GM12875 (cell line): ENCODE measurements at regions not wholly inside any gene's neighbourhood (a gene's known extent, or its start where the extent isn't known, plus 50 kb on each side); places are given as distances from the start of the nearest gene placed in this dataset.

Experiments used
- H3K4me3 ChIP-seq: one replicate; pipeline ENCODE4 v1.5.1; 2011; ENCODE audit warnings: low read depth, low read length, control low read depth
- TF ChIP-seq, protein P1 (sequence below): IDR thresholded peaks from 2 replicates; pipeline ENCODE4 v1.5.1; 2011; ENCODE audit warnings: low read depth, mild to moderate bottlenecking, control low read depth, inconsistent platforms, low read length, moderate library complexity, borderline replicate concordance; ENCODE audit not compliant: insufficient read depth

DNA sequence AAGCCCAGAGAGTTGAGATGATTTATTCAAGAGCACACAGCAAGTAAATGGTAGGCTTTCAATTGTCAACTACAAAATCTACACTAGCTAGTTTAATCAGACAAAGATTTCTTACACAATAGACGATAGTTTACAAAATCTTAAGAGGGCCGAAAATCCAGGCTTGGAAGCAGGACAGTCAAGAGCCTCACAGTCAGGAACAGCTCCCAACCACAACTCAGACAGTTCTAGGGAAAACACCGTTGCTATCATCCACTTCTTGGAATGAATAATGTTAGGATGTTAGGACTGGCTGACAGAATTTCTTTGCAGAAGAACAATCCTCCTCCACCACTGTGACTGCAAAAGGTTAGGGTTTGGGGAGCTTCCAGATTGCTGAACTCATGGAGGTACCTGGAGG lies 290.8 kb upstream of the ZPLD1 start:
- TF ChIP-seq, protein P1, sequence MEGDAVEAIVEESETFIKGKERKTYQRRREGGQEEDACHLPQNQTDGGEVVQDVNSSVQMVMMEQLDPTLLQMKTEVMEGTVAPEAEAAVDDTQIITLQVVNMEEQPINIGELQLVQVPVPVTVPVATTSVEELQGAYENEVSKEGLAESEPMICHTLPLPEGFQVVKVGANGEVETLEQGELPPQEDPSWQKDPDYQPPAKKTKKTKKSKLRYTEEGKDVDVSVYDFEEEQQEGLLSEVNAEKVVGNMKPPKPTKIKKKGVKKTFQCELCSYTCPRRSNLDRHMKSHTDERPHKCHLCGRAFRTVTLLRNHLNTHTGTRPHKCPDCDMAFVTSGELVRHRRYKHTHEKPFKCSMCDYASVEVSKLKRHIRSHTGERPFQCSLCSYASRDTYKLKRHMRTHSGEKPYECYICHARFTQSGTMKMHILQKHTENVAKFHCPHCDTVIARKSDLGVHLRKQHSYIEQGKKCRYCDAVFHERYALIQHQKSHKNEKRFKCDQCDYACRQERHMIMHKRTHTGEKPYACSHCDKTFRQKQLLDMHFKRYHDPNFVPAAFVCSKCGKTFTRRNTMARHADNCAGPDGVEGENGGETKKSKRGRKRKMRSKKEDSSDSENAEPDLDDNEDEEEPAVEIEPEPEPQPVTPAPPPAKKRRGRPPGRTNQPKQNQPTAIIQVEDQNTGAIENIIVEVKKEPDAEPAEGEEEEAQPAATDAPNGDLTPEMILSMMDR = no peak
- H3K4me3 ChIP-seq = no peak overlapping the region

DNA sequence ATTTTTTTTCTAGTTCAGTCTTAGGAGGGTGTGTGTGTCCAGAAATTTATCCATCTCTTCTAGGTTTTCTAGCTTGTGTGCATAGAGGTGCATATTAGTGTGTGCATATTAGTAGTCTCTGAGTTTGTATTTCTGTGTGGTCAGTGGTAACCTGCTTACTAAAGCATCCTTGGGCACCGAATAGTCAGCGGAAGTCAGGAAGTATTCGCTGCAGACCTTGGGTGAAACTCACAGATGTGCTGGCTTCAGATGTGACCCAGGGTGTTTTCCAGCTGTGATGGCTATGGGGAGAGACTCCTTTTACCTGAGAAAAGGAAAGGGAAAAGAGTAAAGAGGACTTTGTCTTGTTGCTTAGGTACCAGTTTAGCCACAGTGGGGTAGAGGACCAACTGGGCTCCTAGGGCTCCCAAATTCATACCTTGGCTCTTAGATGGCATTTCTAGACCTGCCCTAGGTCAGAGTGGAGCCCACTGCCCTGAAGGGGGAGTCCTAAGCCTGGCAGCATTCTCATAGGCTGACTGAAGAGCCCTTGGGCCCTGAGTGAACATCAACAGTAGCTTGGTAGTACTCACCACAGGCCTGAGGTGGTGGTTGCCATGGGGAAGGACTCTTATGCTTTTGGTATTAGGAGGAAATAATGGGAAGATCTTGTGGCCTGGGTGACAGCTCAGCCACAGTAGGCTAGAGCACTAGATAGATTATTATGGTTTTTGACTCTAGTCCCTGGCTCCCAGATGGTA lies 286.0 kb upstream of the ZPLD1 start:
- TF ChIP-seq, protein P1 = no peak

DNA sequence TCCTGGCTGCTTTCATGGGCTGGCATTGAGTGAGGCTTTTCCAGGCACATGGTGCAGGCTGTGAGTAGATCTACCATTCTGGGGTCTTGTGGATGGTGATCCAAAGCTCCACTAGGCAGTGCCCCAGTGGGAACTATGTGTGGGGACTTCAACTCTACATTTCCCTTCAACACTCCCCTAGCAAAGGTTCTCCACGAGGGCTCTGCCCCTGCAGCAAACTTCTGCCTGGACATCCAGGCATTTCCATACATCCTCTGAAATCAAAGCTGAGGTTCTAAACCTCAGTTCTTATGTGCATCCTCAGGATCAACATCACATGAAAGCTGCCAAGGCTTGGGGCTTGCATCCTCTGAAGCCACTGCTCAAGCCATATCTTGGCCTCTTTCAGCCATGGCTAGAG lies 282.9 kb upstream of the ZPLD1 start:
- TF ChIP-seq, protein P1 = no peak
- H3K4me3 ChIP-seq = no peak overlapping the region

More for the DNA sequence above, 286.0 kb upstream of the ZPLD1 start:
- no peak overlapping the region for H3K4me3 ChIP-seq

DNA sequence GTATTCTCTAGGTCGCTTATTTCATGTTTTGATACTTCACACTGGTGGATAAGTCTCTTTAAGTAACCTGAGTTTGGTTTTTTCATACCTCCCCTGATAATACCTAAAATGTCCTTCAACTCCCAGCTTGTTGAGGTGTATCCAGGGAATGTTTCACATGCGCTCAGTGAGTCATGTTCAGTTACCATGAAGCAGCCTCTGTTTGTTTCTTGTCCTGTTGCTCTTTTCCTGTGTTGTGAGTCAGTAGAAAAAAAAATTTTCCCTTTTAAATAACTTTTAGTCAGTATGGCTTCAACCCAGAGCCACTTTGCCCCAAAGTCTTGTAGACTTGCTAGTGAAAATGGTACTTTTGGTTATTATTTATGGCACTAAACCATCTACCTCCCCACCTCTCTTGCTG lies 278.4 kb upstream of the ZPLD1 start:
- TF ChIP-seq, protein P1 = no peak
- no peak overlapping the region for H3K4me3 ChIP-seq

DNA sequence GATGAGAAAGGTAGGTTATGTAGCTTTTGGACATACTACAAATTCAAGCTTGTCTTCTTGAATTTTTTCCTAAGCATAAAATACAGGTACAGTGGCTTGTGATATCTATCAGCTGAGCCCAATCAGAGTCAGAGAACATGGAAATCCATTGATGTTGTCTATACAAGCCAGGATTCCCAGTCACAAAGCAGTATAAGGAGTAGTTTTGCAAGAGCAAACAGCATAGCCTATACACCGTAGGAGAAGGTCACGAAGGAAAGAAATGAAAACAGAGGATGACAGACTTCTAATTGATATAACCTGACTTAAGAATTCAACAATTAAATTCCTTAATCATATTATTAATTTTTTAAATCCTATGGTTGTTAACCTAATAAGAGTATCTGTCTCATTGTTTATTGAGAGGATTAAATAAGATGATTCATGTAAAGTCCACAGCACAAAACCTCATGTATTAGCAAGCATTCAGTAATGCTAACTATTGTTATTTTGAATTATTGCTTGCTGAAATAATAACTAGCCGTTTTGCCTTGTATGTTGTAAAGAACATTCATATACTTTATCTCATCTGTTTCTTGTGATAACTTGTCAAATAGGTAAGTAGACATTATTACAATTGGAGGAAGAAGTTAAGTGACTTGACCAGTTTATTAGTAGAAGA lies 276.6 kb upstream of the ZPLD1 start:
- TF ChIP-seq, protein P1 = no peak
- H3K4me3 ChIP-seq = no peak overlapping the region

DNA sequence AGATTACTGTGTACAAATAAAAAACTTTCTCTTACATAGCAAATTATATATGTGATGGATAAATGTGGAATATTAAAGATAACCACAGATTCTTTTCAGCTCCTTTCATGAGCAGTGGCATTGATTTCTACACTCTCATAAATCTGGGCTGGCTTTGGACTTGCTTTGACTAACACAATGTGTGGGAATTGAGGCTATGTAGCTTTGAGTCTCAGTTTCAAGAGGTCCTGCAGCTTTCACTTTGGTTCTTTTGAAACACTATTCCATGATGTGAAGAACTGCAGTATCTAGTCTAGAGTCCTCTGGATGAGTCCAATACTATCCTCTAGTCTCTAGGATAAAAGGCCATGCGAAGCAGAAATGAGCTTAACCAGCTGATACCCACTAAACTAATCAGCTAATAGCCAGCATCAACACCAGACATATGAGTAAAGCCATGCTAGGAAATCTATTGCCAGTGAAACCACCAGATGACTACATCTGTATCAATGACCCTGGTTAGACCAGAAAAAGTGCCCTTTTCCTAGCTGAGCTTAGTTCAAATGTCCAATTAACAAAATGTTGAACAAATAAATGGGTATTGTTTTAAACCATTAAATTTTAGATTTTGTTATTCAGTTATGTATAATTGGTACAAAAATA lies 274.9 kb upstream of the ZPLD1 start:
- H3K4me3 ChIP-seq = no peak overlapping the region
- TF ChIP-seq, protein P1 = no peak
